Activated CD4-positive, alpha-beta T cell treated with anti-CD3 and anti-CD28 coated beads, Interleukin-2, amount 10 ng/mL, durations not matched to agents 24 days and 14 days (primary cell): ENCODE measurements at regions not wholly inside any gene's neighbourhood (a gene's known extent, or its start where the extent isn't known, plus 50 kb on each side); places are given as distances from the start of the nearest gene placed in this dataset.
"Not testable (repeated sequence)": the region's sequence is repeated elsewhere in the genome, so short reads cannot be mapped to it uniquely, and the experiment has no call there.

Experiments
- DNase-seq: peaks from one replicate; pipeline ENCODE4 v3.0.0; 2022
- H3K27ac Mint-ChIP-seq: one replicate; pipeline ENCODE4 v1.8.0; 2022; ENCODE audit warnings: mild to moderate bottlenecking, mixed read lengths
- H3K27me3 Mint-ChIP-seq: one replicate; pipeline ENCODE4 v1.8.0; 2022; ENCODE audit warnings: mixed read lengths
- H3K36me3 Mint-ChIP-seq: one replicate; pipeline ENCODE4 v1.8.0; 2022; ENCODE audit warnings: low read depth, mild to moderate bottlenecking, mixed read lengths
- H3K4me1 Mint-ChIP-seq: one replicate; pipeline ENCODE4 v1.8.0; 2021; ENCODE audit warnings: mixed read lengths
- H3K4me3 Mint-ChIP-seq: one replicate; pipeline ENCODE4 v1.8.0; 2022; ENCODE audit warnings: mild to moderate bottlenecking, moderate library complexity, mixed read lengths
- H3K9me3 Mint-ChIP-seq: one replicate; pipeline ENCODE4 v1.8.0; 2021; ENCODE audit warnings: mixed read lengths
- intact Hi-C: fragments of 100-400 bp; cut with micrococcal nuclease; formaldehyde crosslinking; loops from one replicate; pipeline ENCODE4 v1.15.1; 2023

DNA sequence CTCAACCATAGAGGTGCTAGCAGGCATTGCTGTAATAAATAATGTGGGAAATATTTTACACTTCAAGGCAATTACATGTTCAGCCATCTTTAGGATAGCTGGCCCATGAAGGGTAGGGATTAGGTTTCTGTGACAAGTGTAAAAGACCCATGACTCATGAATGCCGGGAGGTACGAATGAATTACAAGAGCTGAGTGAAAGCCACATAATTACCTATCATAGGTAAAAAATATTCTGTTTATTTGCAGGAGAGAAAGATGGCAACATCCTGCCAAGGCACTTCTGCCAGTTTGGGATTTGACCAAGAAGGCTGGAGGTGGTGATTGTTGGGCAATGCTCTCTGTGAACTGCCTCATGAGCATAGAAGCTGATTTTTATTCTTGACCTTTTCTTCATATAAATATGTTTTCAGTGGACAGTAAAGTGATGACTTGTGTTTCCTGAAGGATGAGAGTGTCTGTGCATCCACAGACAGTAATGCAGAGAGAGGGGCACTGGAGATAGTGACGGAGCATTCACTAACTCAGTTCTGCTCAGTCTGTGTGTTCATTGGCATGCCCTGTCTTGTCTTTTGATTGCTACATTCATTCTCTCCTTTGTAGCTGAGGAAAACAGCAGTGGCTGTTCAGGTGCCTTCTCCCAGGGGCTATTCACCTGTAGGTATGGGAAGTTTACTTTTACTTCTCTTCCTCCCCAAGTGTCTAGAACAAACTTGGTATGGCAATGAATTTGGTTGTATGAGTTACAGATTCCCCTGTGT is 481.1 kb downstream of the TFAP2B start:
- intact Hi-C loops: no loop called here
- DNase-seq: no peak
- Mint-ChIP-seq H3K4me1 (no peaks in the 10 kb centered on the region), H3K9me3 (no peaks in the 10 kb centered on the region), H3K36me3 (no peaks in the 10 kb centered on the region), H3K4me3 (no peak overlapping the region), H3K27ac (no peak overlapping the region), H3K27me3 (no peaks in the 10 kb centered on the region)

DNA sequence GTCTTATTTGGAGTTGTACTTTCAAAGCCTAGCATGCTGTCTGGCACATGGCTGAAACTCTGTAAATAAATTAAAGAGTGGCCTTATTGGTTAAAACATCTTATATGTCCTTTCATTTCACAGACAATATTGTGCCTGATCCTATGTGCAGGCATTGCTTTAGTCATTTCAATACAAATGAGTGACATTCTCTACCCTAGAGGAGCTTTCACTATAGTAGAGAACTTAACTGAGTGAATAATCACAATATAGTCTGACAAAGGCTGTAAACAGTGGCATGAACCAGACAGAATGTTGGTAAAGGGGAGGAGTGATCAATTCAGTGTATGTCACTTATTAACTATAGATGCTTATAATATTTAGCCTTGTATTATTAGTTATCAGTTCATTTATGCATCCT is 481.8 kb downstream of the TFAP2B start:
- no peaks in the 10 kb centered on the region for H3K36me3 Mint-ChIP-seq
- no peak for DNase-seq
- no peaks in the 10 kb centered on the region for H3K9me3 Mint-ChIP-seq
- no peaks in the 10 kb centered on the region for H3K27me3 Mint-ChIP-seq
- no peak overlapping the region for H3K27ac Mint-ChIP-seq
- H3K4me3 Mint-ChIP-seq: no peak overlapping the region
- no peaks in the 10 kb centered on the region for H3K4me1 Mint-ChIP-seq
- intact Hi-C loops: no loop called here

DNA sequence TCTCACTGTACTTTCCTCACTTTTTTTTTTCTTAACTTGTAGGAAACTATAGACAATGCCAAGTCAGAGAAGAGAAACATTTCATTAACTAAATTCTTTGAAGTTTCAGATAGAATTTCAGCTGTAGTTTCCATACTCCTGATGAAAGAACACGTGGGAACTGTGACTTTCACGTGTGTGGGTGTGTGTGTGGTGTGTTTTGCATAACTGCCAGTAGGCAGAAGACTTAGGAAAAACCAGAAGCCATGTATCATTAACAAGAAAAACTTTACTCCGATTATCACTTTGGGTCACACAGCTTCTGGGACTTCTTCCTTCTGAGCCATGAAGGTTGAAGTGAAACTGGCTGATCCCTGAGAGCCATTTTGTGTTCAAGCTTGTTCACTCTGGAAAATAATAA is 483.3 kb downstream of the TFAP2B start:
- Mint-ChIP-seq H3K36me3 (no peaks in the 10 kb centered on the region), H3K4me3 (no peak overlapping the region), H3K27ac (no peak overlapping the region), H3K27me3 (no peaks in the 10 kb centered on the region), H3K9me3 (no peaks in the 10 kb centered on the region), H3K4me1 (no peaks in the 10 kb centered on the region)
- intact Hi-C loops: no loop called here
- DNase-seq: no peak

DNA sequence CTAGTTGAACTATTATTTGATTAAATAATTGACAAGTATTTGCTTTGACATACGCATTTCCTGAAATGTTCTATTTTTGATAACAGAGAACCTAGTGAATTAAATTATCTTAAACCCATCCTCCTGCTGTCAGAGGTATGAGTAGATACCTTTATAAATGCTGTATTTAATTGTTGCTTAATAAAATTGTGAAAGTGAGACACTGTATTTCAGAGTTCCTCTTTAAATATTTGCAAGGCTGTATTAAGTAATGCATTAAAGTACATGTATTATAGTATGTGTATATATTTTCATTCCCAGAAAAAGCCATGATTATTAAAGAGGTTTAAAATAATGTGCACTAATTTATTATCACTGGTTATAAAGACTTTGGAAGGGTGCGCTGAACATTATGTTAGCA is 483.8 kb downstream of the TFAP2B start:
- Mint-ChIP-seq H3K4me3 (no peak overlapping the region), H3K4me1 (no peaks in the 10 kb centered on the region), H3K9me3 (no peaks in the 10 kb centered on the region), H3K36me3 (no peaks in the 10 kb centered on the region), H3K27ac (no peak overlapping the region), H3K27me3 (no peaks in the 10 kb centered on the region)
- no peak for DNase-seq
- intact Hi-C loops: no loop called here

DNA sequence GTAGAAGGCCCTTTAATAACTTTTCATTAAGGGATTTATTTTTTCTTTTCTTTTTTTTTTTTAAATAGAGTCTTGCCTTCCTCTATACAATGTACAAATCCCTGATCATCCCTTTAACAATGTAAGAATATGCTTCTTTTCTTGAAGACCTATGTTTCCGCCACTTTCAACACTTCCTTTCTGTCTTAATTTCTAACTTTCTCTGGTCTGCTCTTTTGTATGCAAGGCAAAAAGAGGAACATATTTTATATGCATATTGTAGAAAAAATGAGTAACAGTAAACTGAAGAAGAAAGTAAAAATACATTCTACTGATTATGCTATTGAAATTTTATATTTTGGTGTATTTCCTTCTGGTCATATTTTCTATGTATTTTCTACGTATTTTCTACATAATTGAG is 484.7 kb downstream of the TFAP2B start:
- no peaks in the 10 kb centered on the region for H3K4me1 Mint-ChIP-seq
- no peak overlapping the region for H3K4me3 Mint-ChIP-seq
- H3K9me3 Mint-ChIP-seq: no peaks in the 10 kb centered on the region
- no peaks in the 10 kb centered on the region for H3K36me3 Mint-ChIP-seq
- H3K27ac Mint-ChIP-seq: no peak overlapping the region
- no peaks in the 10 kb centered on the region for H3K27me3 Mint-ChIP-seq
- intact Hi-C loops: no loop called here
- no peak for DNase-seq

DNA sequence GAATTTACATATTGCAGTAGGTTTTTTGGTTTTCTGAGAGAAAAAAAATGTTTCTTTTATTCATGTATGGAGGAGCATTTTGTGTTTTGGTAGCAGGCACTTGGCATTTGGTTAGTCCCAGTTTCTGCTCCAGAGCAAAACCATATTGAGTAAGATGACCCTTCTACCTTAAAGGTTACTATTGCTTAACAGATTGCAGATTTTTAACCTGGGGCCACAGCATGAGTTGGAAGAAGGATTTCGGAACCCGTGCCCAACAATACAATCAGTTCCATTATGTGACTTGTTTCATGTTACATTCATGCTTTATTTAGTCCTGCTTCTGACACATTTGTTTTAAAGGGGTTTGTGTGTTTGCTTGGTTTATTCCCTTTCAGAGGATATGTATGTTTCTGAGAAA is 496.3 kb downstream of the TFAP2B start:
- Mint-ChIP-seq H3K36me3 (no peaks in the 10 kb centered on the region), H3K27ac (no peak overlapping the region), H3K9me3 (no peaks in the 10 kb centered on the region), H3K27me3 (no peaks in the 10 kb centered on the region), H3K4me1 (no peaks in the 10 kb centered on the region), H3K4me3 (no peak overlapping the region)
- DNase-seq: no peak
- intact Hi-C loops: no loop called here

DNA sequence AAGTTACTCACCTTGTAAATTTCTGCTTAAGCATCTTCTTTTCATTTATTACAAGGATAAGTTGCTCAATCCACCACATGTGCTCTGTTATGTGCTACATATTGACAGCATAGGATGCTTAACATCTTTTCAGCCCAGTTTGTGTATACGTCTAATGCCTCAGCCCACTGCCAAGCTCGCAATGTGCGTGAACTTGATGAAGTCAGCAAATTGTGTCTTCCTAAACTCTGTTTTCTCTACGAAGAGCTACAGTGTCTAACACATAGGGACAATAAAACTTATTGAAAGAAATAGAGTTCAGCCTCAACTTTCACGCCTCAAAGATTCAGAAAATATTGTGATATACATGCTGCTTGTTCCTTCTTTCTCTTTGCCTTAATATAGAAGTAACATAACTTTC is 500.0 kb downstream of the TFAP2B start:
- Mint-ChIP-seq H3K27ac (no peak overlapping the region), H3K4me1 (no peaks in the 10 kb centered on the region), H3K36me3 (no peaks in the 10 kb centered on the region), H3K27me3 (no peaks in the 10 kb centered on the region), H3K9me3 (no peaks in the 10 kb centered on the region), H3K4me3 (no peak overlapping the region)
- DNase-seq: no peak
- intact Hi-C loops: no loop called here

DNA sequence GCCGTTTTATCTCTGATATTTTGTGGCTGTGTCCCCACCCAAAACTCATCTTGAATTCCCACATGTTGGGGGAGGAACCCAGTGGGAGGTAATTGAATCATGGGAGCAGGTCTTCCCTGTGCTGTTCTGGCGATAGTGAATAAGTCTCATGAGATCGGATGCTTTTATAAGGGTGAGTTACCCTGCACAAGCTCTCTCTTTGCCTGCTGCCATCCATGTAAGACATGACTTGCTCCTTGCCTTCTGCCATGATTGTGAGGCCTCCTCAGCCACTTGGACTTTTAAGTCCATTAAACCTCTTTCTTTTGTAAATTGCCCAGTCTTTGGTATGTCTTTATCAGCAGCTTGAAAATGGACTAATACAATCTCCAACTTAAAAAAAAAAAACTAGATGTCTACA is 502.8 kb downstream of the TFAP2B start:
- H3K27me3 Mint-ChIP-seq, H3K27ac Mint-ChIP-seq, H3K4me3 Mint-ChIP-seq, DNase-seq, H3K9me3 Mint-ChIP-seq, intact Hi-C loops, H3K4me1 Mint-ChIP-seq, H3K36me3 Mint-ChIP-seq: not testable (repeated sequence)

DNA sequence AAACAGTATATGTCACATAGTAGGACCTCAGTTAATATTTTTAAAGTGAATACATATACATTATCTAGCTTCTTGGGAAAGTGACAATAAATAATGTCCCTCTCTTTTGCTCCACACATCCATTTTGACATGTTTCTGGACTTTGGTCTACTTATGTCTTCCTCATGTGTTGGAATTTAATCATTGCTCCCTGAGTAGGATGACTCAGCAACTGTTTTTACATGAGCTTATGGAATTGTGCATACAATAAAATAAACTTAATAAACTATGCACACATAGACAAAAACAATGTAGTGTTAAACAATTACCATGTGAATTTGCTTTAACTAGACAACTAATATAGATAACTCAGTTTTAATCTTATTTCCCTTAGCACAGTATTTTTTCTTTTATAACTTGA is 503.8 kb downstream of the TFAP2B start:
- intact Hi-C loops: no loop called here
- Mint-ChIP-seq H3K9me3 (no peaks in the 10 kb centered on the region), H3K4me3 (no peak overlapping the region), H3K27ac (no peak overlapping the region), H3K4me1 (no peaks in the 10 kb centered on the region), H3K36me3 (no peaks in the 10 kb centered on the region), H3K27me3 (no peaks in the 10 kb centered on the region)
- DNase-seq: no peak

DNA sequence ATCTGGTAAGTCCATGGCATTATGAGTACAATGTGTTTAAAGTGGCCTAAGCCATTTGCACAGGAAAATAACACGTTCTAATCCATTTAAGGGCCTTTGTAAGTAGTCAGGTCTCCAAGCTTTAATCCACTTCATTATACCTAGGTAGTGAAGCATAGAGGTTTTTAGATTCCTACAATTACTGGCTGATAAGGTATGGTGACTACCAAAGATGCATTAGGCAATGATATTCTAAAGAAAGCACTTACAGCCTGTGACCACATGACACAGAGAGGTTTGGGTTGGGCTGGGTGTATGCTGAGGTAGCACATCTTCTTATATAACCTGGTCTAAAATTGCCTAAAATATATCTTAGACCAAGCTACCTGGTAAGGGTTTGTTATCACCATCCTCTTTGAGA is 504.4 kb downstream of the TFAP2B start:
- no peaks in the 10 kb centered on the region for H3K4me1 Mint-ChIP-seq
- no peaks in the 10 kb centered on the region for H3K27me3 Mint-ChIP-seq
- intact Hi-C loops: no loop called here
- H3K36me3 Mint-ChIP-seq: no peaks in the 10 kb centered on the region
- H3K9me3 Mint-ChIP-seq: no peaks in the 10 kb centered on the region
- no peak overlapping the region for H3K27ac Mint-ChIP-seq
- no peak overlapping the region for H3K4me3 Mint-ChIP-seq
- DNase-seq: no peak

DNA sequence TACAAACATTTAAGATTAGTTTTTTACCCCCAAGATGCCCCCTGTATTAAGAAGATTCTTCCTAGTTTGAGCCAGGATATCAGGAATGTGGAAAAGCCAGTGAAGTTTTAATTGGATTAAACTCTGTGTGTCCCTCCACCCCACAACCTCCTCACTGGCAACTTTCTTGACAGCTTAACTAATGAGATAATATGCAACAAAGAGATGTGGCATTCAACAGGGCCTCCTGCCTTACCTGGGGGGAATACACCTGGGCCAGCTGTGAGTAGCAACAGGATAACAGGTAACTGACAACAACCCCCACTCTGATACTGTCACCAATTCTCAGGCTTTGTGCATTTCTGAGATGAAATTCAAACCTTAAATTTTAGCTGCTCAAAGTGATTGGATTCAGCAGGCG is 512.3 kb downstream of the TFAP2B start:
- Mint-ChIP-seq H3K27me3 (no peaks in the 10 kb centered on the region), H3K4me3 (no peak overlapping the region), H3K27ac (no peak overlapping the region), H3K36me3 (no peaks in the 10 kb centered on the region), H3K9me3 (no peaks in the 10 kb centered on the region), H3K4me1 (no peaks in the 10 kb centered on the region)
- intact Hi-C loops: no loop called here
- DNase-seq: no peak

DNA sequence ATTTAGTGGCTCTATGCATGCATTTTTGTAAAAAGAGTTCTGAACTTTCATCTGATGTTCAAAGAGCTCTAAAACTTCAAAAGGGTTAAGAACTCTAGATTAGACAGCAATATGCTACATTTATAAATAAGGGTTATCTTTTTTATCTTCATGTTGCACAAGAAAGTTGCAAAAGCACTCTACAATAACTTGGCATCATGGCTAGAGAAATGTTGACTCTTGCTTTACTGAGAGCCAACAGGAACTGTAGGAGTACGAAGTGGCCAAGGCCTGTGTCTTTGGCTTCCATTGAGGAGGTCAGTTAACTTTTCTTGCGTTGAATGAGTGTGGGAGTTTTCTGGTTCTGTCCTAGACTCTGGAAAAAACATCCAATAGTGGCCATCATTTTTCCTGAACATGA is 516.9 kb downstream of the TFAP2B start:
- Mint-ChIP-seq H3K4me3 (no peak overlapping the region), H3K27ac (no peak overlapping the region), H3K36me3 (no peaks in the 10 kb centered on the region), H3K4me1 (no peaks in the 10 kb centered on the region), H3K9me3 (no peaks in the 10 kb centered on the region), H3K27me3 (no peaks in the 10 kb centered on the region)
- intact Hi-C loops: no loop called here
- no peak for DNase-seq

DNA sequence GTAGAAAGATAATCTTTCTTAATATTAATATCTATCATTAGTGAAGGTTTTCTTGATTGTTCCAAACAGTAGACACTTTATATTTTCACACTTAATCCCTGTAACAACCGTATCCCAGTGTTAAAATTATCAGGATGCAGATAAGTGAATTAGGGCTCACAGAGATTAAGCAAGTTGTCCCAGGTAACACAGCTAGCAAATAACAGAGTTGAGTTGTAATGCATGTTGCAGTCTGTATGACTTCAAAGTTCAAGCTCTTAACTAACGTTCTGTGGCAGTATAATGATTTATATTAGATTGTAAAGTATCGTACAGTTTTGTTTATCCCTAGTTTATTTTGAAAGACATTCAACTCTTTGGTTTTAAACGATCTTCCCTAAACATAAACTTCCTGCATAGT is 517.5 kb downstream of the TFAP2B start:
- no peak for DNase-seq
- Mint-ChIP-seq H3K36me3 (no peaks in the 10 kb centered on the region), H3K27me3 (no peaks in the 10 kb centered on the region), H3K9me3 (no peaks in the 10 kb centered on the region), H3K4me3 (no peak overlapping the region), H3K4me1 (no peaks in the 10 kb centered on the region), H3K27ac (no peak overlapping the region)
- intact Hi-C loops: no loop called here

DNA sequence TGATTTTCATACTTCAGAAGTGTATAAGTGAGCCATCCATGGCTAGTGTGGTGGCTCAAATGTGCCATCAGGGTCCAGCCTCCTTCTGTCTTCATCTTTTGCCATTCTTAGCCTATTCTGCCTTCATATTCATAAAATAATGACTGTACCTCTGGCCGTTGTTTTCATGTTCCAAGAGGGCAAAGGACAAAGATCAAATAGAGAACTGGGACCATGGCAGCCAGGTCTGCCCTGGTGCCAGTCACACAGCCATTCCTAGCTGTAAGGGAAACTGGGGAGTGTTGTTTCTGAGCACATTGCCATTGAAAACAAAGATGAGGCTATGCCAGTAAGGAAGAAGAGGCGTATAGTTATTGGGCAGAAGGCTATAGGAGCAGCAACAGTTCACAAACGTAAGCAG is 518.6 kb downstream of the TFAP2B start:
- Mint-ChIP-seq H3K27me3 (no peaks in the 10 kb centered on the region), H3K4me3 (no peak overlapping the region), H3K36me3 (no peaks in the 10 kb centered on the region), H3K27ac (no peak overlapping the region), H3K4me1 (no peaks in the 10 kb centered on the region), H3K9me3 (no peaks in the 10 kb centered on the region)
- DNase-seq: no peak
- intact Hi-C loops: no loop called here

DNA sequence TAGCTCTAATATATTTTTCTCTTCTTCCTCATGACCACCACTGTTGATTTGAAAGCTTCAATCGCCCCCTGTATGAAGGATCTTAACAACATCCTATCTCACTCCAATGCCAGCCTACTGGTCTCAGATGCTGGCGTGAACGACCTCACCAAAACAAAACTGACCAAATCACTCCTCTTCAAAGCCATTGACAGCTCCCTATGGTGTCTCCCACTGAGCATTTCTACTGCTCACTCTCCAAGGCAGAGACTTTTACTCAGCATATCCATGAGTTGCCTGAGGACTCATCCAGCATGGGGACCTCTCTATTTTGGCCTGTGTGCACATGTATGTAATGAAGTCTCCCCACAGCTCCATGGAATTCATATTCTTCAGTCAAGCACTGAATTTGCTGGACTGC is 520.4 kb downstream of the TFAP2B start:
- no peaks in the 10 kb centered on the region for H3K36me3 Mint-ChIP-seq

More for the DNA sequence above, 520.4 kb downstream of the TFAP2B start:
- Mint-ChIP-seq H3K27ac (no peak overlapping the region), H3K9me3 (no peaks in the 10 kb centered on the region), H3K4me3 (no peak overlapping the region), H3K4me1 (no peaks in the 10 kb centered on the region), H3K27me3 (no peaks in the 10 kb centered on the region)
- DNase-seq: no peak
- intact Hi-C loops: no loop called here
